HG02870 (cell line): ENCODE measurements at regions not wholly inside any gene's neighbourhood (a gene's known extent, or its start where the extent isn't known, plus 50 kb on each side); places are given as distances from the start of the nearest gene placed in this dataset.
A peak's percentile ranks its signal among the peaks of the same experiment; 100 is the strongest.
"Not testable (repeated sequence)": the region's sequence is repeated elsewhere in the genome, so short reads cannot be mapped to it uniquely, and the experiment has no call there.

Experiments used
- ATAC-seq: cut with Tn5 transposase; IDR thresholded peaks from one replicate; pipeline ENCODE4 v1.9.1; 2021; ENCODE audit warnings: mild to moderate bottlenecking, moderate library complexity; ENCODE audit not compliant: unreplicated experiment

DNA sequence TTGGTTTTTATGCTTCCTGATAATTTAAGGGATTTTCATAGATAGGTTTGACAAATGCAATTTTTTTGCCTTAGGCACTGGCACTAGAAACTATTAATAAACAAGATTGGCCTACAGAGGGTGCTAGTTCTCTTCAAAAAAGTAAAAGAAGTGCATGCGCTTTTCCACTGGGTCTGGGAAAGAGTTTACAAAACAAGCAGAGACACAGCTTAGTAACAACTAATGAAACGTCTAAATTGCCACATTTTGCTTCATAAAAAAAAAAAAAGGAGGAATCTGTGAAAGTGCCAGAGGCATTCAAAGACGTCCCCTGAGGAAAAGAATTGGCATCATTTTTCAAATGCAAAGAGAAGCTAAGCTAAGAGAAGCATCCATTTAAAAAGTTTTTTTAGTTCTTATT, 58.3 kb upstream of the EEA1 start:
- no peak for ATAC-seq

DNA sequence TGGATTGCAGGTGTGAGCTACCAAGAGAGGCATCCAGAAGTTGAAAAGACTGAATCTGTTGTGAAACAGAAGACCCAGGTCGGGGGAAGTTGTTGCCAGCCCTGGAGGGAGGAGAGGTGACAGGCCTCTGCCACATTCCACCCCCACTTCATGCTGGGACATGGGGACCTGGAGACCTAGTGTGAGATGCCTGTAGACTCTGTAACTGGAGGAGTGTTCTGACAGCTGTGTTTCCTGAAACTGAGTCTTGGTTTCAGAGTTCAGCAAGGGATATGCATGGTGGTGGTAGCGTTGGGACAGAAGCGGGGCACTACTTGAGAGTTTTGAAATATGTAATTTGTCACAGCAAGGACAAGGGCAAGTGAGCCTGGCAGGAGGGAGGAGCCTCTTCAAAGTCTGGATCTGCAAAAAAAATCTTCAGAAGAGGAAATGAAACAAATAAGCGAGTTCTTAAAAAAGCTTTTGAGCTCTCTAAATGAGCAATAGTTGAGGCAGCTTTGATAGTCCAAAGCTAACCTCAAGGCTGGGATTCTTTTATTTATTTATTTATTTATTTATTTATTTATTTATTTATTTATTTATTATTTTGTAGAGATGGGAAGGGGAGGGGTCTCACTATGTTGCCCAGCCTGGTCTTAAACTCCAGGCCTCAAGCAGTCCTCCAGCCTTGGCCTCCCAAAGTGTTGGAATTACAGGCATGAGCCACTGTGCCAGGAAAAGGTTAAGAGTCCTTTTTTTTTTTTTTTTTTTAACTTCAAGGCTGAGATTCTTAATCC, 58.9 kb upstream of the EEA1 start:
- peak; percentile 74 for ATAC-seq

DNA sequence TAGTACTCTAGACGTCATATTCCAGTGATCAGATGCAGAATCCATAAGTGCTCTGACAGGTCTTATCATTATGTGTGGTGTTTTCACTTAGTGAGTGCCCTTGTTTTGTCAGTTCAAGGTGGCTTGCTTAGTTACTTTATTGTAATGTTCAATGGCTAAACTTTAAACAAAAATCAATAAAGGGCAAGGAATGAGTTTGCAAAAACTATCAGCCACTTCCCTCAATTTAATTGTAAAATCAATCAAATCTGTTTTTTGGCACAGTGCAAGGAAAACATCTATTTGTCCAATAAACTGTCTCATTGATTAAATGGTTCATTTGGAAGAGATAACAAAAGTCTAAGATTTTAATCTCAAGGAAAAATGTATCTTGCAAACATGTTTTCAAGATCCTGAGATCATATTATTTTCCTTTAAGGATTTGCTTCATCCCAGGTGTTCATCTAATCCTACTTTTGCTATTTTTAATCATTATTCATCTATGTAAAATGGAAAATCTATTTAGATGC, 59.6 kb upstream of the EEA1 start:
- ATAC-seq = no peak

DNA sequence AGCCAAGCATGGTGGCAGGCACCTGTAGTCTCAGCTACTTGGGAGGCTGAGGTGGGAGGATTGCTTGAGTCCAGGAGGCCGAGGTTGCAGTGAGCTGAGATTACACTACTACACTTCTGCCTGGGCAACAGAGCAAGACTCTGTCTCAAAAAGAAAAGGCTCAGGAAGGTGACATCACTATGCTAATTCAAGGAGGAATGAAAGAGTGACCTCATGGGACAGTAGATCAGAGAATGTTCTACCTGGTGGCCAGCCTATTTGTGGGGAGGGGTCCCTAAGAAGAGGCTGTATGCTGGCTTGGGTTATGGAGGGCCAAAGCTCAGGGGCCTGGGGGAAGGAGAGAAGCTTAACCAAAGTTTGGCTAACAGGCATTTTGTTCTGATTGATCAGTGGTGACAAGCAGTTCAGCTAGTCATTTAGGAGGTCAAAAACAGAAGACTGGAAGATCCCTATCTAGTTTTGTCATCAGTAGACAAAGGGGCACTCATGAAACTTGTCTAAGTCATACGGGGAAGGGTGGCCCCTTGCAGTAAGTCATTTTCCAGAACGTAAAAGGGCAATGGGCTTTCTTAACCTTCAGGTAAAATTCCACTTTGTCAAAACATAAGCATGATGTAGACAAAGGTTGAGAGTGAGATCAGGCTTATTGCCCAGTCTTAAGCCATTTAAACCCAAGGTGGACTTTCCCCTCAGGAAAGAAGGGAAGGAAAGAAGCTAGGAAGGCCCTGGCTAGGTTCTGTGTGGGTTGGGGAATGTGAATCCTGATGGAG, 60.8 kb upstream of the EEA1 start:
- ATAC-seq = peak; percentile 43

DNA sequence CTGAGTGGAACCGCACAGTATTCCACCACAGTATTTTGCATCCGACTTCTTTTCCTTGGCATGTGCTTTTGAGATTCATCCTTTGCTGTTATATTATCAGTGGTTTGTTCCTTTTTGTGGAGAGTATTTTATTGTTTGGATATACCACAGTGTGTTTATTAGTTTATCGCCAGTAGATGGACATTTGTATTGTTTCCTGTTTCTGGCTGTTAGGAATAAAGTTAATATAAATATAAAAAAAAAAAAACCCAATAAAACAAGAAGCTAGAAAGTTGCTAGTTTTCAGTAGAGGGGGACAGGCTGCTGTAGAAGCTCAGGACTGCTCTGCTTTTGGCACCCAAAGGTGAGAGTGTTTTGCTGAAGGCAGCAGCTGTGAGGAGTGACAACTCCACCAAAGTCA, 62.0 kb upstream of the EEA1 start:
- ATAC-seq = no peak

DNA sequence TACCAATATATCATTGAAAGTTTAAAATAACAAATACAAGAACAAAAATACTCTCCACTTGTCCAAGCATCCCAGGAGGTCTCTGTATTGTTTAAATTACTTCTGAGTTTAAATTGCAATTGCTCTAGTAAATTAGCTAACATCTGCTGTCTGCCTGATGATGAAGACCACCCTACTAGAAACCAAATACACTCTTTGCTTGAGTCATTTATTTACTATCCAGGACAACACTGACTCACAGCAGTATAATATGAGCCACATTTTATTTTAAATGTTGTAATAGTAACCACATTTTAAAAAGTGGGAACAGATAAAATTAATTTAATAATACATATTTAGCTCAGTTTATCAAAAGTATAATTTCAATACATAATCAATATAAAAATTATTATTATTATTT, 62.9 kb upstream of the EEA1 start:
- no peak for ATAC-seq

DNA sequence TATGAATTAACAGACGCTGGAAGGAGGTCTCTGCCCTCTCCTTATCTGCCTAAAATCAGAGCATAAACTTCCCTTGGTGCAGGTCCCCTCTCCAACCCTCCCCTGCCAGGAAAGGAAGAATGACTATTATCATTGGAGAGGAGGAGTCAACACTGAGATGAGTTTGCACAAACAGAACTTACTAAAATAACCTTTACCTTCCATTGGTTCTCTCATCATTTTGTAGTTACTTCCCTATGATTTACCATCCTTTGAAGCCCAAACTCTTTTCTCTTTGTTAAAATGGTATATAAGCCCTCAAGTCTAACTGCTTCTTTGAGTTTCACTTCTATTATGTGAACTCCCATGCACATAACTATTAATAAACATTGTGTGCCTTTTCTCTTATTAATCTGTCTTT, 64.2 kb upstream of the EEA1 start:
- no peak for ATAC-seq

DNA sequence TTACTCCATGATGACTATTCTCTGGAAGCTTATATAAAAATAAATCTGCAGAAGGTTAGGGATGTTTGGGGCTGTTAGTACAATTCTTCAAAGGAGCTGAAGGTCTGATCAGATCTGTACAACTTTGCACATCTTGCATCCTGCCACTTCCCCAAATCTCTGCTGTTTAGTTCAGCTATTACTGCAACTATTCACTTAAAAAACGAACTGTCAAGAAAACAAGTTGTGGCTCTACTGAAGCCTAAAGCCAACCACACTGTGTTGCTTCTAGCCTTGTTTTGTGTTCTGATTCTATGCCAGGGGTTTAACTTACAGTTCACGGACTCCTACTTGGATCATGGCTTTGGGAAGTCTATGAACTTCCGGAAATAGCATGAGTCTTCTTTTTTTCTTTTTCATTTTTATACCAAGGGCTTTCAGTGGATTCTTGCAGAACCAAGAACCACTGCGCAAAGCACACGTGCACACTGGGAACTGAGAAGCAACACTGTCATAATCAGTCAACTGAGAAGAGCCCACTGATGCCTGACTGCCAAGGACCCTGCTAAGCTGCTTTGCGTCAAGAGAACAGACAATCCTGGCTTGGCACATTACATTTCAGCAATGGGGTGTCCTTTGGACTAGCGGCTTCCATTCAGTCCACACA, 66.3 kb upstream of the EEA1 start:
- peak; percentile 74 for ATAC-seq

DNA sequence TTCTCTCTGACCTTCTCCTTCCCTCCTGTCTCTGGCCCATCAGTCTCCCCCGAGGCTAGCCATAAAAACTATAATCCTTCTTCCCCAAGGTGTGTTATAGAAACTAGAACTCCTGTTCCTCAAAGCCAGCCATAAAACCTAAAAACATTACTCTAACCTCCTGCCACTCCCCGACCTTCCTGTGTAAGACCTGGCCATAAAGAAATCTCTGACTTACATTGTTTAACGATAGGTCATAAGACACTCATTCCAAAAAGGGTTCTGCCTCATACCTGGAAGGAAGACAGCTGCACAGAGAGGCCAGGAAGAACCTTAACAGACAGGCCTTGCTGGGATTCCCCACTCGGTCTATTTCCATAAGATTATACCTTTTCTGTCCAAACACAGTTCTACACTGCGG, 70.9 kb upstream of the EEA1 start:
- ATAC-seq = no peak

DNA sequence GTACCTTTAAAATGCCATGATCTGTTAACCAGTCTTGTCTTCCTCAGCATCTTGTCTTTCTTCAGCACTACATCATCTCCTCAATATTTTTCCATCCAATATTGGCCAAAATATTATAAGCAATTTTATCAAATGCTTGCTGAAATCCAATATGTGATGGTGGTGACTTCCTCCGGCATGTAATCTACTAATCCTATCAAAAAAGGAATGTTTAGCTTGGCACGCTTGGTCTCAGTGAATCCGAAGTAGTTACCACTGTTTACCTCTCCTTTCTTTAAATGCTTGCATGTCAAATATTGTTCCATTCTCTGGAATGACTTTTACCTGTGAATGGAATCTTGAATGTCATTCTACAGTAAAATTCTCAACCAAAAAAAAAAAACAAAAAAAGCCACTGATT, 72.3 kb upstream of the EEA1 start:
- ATAC-seq = no peak

DNA sequence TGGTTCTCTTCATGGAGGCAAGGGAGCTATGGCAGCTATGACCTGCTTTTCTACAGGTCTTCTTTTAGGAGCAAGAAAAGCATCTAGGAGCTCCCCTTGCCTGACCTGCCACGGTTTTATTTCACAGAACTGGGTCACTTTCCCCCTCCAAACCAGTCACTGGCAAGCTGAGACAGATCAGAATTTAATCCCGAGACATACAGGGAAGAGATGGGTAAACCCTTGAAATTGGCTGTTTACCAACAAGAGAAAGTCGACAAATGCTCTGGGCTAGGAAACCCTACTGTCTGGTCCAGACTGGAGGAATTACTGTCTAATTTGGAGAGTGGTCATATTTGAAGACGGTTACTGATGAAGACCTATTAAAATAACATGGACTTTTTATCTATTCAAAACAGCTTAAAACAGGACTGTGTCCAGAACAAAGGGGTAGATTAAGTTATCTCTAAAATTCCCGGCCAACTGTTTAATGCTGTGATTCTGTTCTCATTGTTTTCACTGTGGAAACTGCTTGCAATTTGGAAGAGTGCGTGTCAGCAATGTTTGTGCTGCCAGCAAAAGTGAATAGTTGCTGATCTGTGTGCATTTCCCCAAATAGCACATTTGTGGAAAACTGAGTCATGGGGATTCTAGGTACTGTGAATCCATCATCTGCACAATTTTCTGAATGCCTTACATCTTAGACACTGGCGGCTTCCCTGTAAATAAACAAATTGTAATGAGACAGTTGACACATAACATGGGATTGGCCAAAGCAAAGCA, 73.4 kb upstream of the EEA1 start:
- ATAC-seq = no peak

DNA sequence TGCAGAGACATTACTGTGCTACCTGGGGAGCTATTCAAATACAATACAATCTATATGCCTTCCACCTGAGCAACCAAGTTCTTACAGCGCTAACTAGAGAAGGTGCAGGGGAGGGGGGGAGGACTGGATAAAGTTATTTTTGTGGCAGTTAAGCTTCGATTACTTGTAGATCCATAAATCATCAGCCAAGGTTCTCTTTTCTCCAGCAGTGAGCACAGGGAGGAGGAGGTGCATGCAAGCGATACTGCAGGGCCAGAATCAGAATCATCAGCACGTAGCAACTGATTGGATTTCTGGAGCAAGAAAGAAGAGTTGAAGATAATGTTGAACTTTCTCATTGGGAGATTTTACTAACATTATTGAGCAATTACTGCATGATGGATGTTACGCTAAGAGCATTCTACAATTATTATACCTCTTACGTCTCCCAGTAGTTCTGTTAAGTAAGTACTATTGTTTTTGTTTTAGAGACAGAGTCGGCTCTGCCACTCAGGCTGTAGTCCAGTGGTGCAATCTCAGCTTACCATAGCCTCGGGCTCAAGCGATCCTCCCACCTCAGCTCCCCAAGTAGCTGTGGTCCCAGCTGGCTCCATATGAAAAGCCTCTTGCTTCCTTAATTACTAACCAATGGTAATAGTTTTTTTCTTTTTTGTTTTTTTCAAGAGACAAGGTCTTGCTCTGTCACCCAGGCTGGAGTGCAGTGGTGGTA, 74.6 kb upstream of the EEA1 start:
- ATAC-seq = no peak

DNA sequence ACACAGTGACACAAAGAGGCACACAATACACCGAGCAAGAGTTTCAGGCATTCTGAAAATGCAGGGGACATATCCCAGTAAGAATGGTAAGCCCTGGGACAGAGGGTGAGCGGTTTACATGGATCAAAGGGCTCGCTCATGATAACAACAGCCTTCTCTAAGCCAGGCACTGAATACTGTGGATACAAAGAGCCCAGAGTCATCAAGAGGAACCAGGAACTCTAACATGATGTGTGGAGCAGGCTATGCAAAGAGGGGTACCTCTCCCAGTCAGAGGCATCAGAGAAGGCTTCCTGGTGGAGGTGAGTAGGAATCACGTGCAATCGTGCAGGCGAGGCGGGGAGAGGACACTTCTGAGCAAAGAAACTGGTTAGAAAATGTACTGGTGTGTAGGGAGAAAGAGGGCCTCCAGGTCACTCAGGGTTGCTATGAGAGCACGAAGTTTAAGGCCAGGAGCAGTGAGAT, 76.9 kb upstream of the EEA1 start:
- no peak for ATAC-seq

DNA sequence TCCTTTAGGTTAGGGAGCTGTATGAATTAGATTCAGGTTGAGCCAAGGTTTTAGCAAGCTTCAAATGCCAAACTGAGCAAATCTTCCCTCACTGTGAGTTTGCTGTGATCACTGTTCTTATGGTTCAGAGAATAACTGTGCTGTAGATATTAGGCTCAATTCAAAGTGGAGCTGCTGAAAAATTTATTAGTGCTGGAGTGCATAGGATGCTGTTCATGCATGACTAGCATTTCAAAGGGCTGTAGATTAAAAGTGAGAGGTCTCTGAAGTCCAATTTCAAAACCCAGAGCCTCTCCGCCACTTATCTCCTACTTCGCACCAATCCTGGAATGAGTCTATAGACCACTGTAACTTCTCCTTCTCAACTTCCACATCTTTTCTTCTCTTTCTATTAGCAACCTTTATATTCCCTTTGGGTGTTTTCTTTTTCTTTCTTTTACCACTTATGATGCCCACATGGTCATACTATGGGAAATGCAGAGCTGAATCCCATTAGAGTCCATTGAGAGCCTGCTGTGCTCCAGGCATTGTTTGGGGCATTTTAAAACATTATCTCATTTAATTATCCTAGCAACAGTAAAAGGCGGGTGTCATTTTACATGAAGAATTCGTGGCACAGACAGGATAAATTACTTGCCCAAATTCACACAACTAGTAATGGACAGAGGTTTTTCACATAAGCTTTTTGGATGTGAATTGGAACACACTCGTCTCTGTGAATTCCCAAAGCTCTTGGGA, 77.5 kb upstream of the EEA1 start:
- ATAC-seq = no peak

DNA sequence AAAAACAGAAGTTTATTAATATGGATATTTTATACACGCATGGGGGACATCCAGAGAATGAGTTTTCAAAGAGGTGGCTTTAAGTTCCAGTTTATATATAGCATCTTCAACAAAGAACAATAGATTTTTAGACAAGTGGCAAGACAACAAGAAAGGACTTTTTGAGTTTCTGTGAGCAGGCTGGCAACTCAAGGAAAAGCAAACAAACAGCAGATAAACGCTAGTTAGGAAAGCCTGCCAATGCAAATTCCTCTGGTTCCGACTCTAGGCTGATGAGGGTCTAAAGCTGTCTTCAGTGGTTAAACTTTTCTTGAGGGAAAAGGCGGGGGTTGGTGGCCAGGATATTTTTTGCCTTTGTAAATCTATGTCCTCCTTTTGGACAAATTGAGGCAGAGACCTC, 78.4 kb upstream of the EEA1 start:
- ATAC-seq = no peak

DNA sequence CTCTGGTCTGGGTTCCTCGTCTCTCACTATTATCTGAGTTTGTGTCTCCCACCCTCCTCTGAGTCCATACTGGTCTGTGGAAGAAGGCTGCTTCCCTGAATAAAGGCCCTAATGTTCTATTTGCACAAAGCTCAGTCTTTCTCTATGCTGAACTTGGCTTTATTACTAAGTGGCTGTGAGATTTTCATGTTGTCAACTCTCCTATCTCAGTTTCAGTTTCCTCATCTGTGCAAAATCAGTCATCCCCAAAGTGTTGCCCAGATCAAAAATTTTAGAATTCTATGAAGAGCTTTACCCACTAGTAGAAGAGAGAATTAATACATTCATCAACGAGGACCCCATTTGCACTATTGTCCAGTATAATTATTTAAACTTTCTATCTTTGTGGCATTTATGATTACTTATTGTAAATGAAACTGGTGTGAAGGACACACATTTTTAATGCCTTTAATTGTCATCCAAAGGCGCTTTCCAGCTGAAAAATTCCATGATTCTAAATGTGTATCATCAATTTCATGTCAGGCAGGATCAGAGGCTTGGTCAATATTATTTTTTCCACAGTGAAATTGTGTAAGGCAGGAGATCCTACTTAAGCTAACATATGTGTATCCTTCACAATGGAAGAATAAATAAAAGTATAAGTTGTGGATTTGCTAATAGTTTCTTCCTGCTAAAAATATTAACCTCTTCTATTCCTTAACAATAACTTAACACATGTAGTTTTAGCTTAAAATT, 79.1 kb upstream of the EEA1 start:
- peak; percentile 82 for ATAC-seq

DNA sequence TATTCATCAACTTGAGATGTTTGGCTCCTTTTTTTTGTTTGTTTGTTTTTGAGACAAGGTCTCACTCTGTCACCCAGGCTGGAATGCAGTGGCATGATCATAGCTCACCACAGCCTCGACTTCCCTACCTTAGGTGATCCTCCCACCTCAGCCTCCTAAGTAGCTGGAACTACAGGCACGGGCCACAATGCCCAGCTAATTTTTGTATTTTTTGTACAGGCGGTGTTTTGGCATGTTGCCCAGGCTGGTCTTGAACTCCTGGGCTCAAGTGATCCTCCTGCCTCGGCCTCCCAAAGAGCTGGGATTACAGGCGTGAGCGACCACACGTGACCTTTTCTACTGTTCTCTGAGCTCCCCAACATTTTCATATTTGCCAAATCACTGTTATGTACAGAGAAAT, 79.8 kb upstream of the EEA1 start:
- not testable (repeated sequence) for ATAC-seq

DNA sequence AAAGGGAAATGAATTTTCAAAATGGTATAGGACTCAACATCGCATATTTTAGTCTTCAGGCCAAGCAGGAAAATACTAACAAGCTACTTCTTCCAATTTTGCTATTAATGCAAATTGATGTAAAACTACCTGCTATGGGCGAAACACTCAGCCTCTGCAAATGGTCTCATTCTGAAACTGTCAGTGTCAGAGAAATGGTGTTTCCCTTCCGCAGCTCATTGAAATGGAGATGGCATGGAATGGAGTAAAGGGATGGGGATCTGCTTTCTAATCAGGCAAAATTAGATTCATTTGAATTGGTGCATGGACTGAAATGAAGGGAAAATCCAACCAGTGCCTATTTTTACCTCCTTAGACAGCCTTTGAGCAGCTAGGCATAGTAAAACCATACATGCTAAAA, 80.4 kb upstream of the EEA1 start:
- ATAC-seq = no peak

DNA sequence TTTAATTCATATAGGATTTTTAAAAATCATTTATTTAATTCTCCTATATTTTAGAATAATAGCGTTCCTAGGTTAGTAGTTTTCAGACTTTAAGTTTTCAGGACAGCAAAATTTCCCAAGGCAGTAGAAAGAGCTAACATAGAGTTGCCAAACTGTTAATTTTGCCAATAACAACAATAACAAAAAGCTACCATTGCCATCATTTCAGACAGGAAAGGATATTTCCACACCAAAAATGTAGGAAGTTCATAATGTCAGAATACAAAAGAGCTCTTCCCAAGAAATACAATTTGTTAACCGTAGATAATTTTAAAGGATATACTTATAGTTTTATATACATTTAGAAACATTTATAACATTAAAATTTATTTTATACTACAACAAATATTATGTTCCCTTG, 81.4 kb upstream of the EEA1 start:
- no peak for ATAC-seq
